ENCODE measurements at regions not wholly inside any gene's neighbourhood (a gene's known extent, or its start where the extent isn't known, plus 50 kb on each side); places are given as distances from the start of the nearest gene placed in this dataset.
A peak's percentile ranks its signal among the peaks of the same experiment; 100 is the strongest.

DNA sequence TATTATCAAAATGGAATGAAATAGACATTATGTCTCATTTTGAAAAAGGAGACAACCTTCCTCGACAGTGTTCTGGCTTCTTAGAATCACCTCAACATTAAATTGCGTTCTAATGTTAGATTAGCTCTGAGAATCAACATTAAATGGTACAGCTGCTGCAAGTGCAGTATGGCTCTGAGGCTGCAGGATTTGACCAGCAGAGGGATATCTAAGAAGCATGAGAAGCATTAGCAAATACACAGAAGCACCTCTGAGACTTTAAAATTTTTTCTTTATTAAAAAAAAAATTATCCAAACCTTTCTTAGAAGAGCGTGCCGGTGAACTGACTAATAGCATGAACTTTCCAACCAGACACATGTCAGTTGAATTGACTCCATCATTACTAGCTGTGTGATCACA lies 253.4 kb upstream of the LRIG3 start:
- Mint-ChIP-seq H3K9me3 (ENCODE audit: low read depth, unreplicated experiment) (peaks cover 3% of the 10 kb centered on the region), H3K4me3 (ENCODE audit: low read depth, unreplicated experiment) (no peak overlapping the region), H3K27ac (ENCODE audit: unreplicated experiment) (no peak overlapping the region), H3K27me3 (ENCODE audit: unreplicated experiment) (no peaks in the 10 kb centered on the region), H3K36me3 (ENCODE audit: insufficient read depth, unreplicated experiment) (no peaks in the 10 kb centered on the region), H3K4me1 (ENCODE audit: low read depth, unreplicated experiment) (no peaks in the 10 kb centered on the region)
- CTCF ChIA-PET, result no interaction called here
- TF ChIP-seq, protein P1, sequence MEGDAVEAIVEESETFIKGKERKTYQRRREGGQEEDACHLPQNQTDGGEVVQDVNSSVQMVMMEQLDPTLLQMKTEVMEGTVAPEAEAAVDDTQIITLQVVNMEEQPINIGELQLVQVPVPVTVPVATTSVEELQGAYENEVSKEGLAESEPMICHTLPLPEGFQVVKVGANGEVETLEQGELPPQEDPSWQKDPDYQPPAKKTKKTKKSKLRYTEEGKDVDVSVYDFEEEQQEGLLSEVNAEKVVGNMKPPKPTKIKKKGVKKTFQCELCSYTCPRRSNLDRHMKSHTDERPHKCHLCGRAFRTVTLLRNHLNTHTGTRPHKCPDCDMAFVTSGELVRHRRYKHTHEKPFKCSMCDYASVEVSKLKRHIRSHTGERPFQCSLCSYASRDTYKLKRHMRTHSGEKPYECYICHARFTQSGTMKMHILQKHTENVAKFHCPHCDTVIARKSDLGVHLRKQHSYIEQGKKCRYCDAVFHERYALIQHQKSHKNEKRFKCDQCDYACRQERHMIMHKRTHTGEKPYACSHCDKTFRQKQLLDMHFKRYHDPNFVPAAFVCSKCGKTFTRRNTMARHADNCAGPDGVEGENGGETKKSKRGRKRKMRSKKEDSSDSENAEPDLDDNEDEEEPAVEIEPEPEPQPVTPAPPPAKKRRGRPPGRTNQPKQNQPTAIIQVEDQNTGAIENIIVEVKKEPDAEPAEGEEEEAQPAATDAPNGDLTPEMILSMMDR (IDR thresholded peaks at IDR 0.05; ENCODE audit: unreplicated experiment), result no peak
- intact Hi-C loops (cut with micrococcal nuclease; ENCODE audit: unreplicated experiment), result no loop called here
- BruUV-seq (replicated peaks), result no TSS peak
- DNase-seq, result no peak

DNA sequence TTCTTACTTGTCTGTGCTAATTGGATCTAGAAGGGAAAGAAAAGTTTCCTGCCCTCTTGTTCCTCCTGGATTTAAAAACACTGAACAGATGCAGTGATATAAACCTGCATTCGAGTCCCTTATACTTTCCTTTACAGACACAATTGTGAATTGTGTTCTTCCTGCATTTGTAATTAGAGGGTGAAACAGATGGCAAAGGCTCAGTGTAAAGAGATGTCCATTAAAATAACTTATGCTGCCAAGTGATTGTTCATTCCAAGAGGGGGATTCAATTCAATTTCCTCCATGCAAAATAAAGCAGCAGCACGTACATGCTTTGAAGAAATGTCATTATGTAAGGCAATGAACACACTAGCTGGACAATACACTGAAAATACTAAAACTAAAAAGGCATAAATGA lies 248.3 kb upstream of the LRIG3 start:
- DNase-seq, result no peak
- intact Hi-C loops (cut with micrococcal nuclease; ENCODE audit: unreplicated experiment), result loop anchor here (5.0 kb wide), 2 partner anchors 56 to 204 kb away; no protein-coding TSS in a partner anchor
- CTCF ChIA-PET, result no interaction called here
- no peaks in the 10 kb centered on the region for H3K9me3 Mint-ChIP-seq (ENCODE audit: low read depth, unreplicated experiment)
- H3K4me3 Mint-ChIP-seq (ENCODE audit: low read depth, unreplicated experiment), result no peak overlapping the region
- no peaks in the 10 kb centered on the region for H3K36me3 Mint-ChIP-seq (ENCODE audit: insufficient read depth, unreplicated experiment)
- TF ChIP-seq, protein P1 (IDR thresholded peaks at IDR 0.05; ENCODE audit: unreplicated experiment), result no peak
- no TSS peak for BruUV-seq (replicated peaks)
- no peaks in the 10 kb centered on the region for H3K27me3 Mint-ChIP-seq (ENCODE audit: unreplicated experiment)
- H3K4me1 Mint-ChIP-seq (ENCODE audit: low read depth, unreplicated experiment), result peaks cover 32% of the 10 kb centered on the region
- H3K27ac Mint-ChIP-seq (ENCODE audit: unreplicated experiment), result no peak overlapping the region

DNA sequence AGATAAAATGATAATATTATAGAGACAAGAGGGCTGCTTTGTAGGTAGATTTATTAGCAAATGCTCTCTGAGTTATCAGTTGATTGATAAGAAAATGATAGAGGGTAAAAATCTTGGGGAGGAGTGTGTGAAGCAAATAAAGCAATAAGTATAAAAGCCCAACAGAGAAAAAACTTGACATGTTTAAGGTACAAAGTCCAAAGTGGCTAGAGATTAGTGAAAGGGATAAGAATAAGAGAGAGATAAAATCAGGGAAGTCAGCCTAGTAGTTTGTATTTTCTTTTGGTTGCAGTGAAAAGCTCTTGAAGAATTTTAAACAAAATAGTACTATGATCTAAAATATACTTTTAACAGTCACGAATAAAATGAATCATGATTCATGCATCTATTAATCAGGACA lies 246.2 kb upstream of the LRIG3 start:
- Mint-ChIP-seq H3K4me3 (ENCODE audit: low read depth, unreplicated experiment) (no peak overlapping the region), H3K27ac (ENCODE audit: unreplicated experiment) (peak overlapping the region; percentile 13), H3K36me3 (ENCODE audit: insufficient read depth, unreplicated experiment) (no peaks in the 10 kb centered on the region), H3K4me1 (ENCODE audit: low read depth, unreplicated experiment) (peaks cover 40% of the 10 kb centered on the region), H3K9me3 (ENCODE audit: low read depth, unreplicated experiment) (peaks cover 2% of the 10 kb centered on the region), H3K27me3 (ENCODE audit: unreplicated experiment) (no peaks in the 10 kb centered on the region)
- no peak for DNase-seq
- intact Hi-C loops (cut with micrococcal nuclease; ENCODE audit: unreplicated experiment), result loop anchor here (5.0 kb wide), 2 partner anchors 54 to 206 kb away; no protein-coding TSS in a partner anchor
- no TSS peak for BruUV-seq (replicated peaks)
- CTCF ChIA-PET, result no interaction called here
- TF ChIP-seq, protein P1 (IDR thresholded peaks at IDR 0.05; ENCODE audit: unreplicated experiment), result no peak

DNA sequence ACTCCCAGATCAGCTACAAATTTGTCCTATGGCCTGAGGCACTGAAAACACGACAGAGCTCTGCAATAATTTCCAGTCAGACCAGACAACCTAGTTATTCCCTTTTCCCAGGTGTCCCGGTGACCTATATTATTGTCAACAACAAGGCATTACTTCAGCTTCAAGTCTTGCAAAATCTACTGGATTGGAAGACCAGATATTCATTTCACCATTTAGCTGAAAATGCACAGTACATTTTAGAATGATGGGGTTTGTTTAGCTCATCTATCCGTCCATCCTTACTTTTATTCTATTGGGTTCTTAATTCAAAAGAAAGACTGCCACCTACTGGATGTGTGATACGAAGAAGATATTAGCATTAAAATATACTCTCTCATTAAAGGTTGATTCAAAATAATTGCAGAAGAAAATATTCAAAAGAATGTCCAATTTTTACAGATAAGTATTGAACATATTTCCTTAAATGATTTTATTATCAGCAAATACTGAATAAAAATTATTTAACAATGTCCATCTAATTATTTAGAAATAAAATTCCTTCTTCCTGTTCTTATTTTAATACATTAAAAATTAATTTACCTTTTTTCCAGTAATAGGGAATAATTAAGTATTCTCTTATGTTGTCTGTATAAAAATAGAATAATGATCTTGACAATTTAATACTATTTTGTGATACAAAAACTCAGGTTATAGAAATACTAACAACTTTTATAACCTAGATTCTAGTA lies 244.9 kb upstream of the LRIG3 start:
- CTCF ChIA-PET, result interaction anchor here (0.6 to 1.2 kb wide), 3 partner anchors 51 to 624 kb away, joined by 3 to 9 read pairs (median 4); no protein-coding TSS in a partner anchor
- Mint-ChIP-seq H3K4me3 (ENCODE audit: low read depth, unreplicated experiment) (peak overlapping the region; percentile 22), H3K36me3 (ENCODE audit: insufficient read depth, unreplicated experiment) (no peaks in the 10 kb centered on the region), H3K9me3 (ENCODE audit: low read depth, unreplicated experiment) (peaks cover 2% of the 10 kb centered on the region), H3K27ac (ENCODE audit: unreplicated experiment) (peak overlapping the region; percentile 54), H3K27me3 (ENCODE audit: unreplicated experiment) (no peaks in the 10 kb centered on the region), H3K4me1 (ENCODE audit: low read depth, unreplicated experiment) (peaks cover 40% of the 10 kb centered on the region)
- TF ChIP-seq, protein P1 (IDR thresholded peaks at IDR 0.05; ENCODE audit: unreplicated experiment), result peak; percentile 60
- intact Hi-C loops (cut with micrococcal nuclease; ENCODE audit: unreplicated experiment), result loop anchor here (1.0 to 5.0 kb wide), 3 partner anchors 53 to 625 kb away; no protein-coding TSS in a partner anchor
- peak; percentile 30 for DNase-seq
- BruUV-seq (replicated peaks), result no TSS peak

All from Calu3 (cell line).